Tibial artery (tissue), 4 donors: ENCODE measurements at regions not wholly inside any gene's neighbourhood (a gene's known extent, or its start where the extent isn't known, plus 50 kb on each side); places are given as distances from the start of the nearest gene placed in this dataset.

Experiments used
- DNase-seq, 2 donors: peaks; one replicate each; pipeline ENCODE4 v3.0.0-alpha.2; 2019
- H3K27ac ChIP-seq, 2 donors: fragments of 200-600 bp; sonication (generic) in 1 of 2; 1 replicate in 1 of 2; 2 replicates in 1 of 2; pipeline ENCODE4 v1.5.1; 2018 to 2019; ENCODE audit warnings: mild to moderate bottlenecking in 1 of 2
- H3K27me3 ChIP-seq, 2 donors: fragments of 200-600 bp; sonication (generic) in 1 of 2; one replicate each; pipeline versions ENCODE4 v1.5.1 to v1.6.0; 2016 to 2019
- H3K36me3 ChIP-seq, 3 donors: fragments of 200-600 bp; sonication (generic) in 2 of 3; one replicate each; pipeline ENCODE4 v1.5.1; 2016 to 2019; ENCODE audit warnings: mild to moderate bottlenecking in 2 of 3
- H3K4me1 ChIP-seq, 4 donors: fragments of 200-600 bp; sonication (generic) in 2 of 4; 1 replicate in 3 of 4; 2 replicates in 1 of 4; pipeline ENCODE4 v1.5.1; 2016 to 2019
- H3K4me3 ChIP-seq, 2 donors: fragments of 200-600 bp; sonication (generic) in 1 of 2; 1 replicate in 1 of 2; 2 replicates in 1 of 2; pipeline ENCODE4 v1.5.1; 2018 to 2019; ENCODE audit warnings: mild to moderate bottlenecking in 2 of 2
- H3K9me3 ChIP-seq, 3 donors: fragments of 200-600 bp; sonication (generic) in 1 of 3; one replicate each; pipeline ENCODE4 v1.5.1; 2016 to 2019
- CTCF ChIP-seq, 2 experiments: fragments of 200-600 bp in 1 of 2; fragments of 450-650 bp in 1 of 2; IDR thresholded peaks; one replicate each; pipeline ENCODE4 v1.5.1; 2017 to 2019; ENCODE audit warnings: antibody characterized with exemption in 2 of 2, mild to moderate bottlenecking in 1 of 2, moderate library complexity in 1 of 2
- intact Hi-C: fragments of 100-400 bp; cut with DNase I; formaldehyde crosslinking; loops from one replicate; pipeline ENCODE4 v1.15.0; 2023; ENCODE audit warnings: low total_unique reads

GRCh38 chr11:36751335-36751781 is 153.3 kb upstream of the RAG2 start:
- Histone ChIP-seq H3K36me3 (no peaks in the 10 kb centered on the region), H3K9me3 (no peaks in the 10 kb centered on the region), H3K4me1 (no peaks in the 10 kb centered on the region), H3K27me3 (peaks cover 0 to 14% of the 10 kb centered on the region in 2 donors), H3K27ac (no peak overlapping the region), H3K4me3 (no peak overlapping the region)
- TF ChIP-seq CTCF (IDR thresholded peaks at IDR 0.05): no peak
- intact Hi-C loops: no loop called here
- DNase-seq: no peak

- TF ChIP-seq CTCF (IDR thresholded peaks at IDR 0.05): no peak
- no peak for DNase-seq
- Histone ChIP-seq H3K9me3 (no peaks in the 10 kb centered on the region), H3K36me3 (no peaks in the 10 kb centered on the region), H3K27ac (no peak overlapping the region), H3K4me1 (no peaks in the 10 kb centered on the region), H3K27me3 (peaks cover 0 to 14% of the 10 kb centered on the region in 2 donors), H3K4me3 (no peak overlapping the region)
- intact Hi-C loops: no loop called here
Observed at GRCh38 chr11:36750349-36750748, 152.3 kb upstream of the RAG2 start.

- Histone ChIP-seq H3K36me3 (no peaks in the 10 kb centered on the region), H3K27me3 (peaks cover 0 to 10% of the 10 kb centered on the region in 2 donors), H3K27ac (no peak overlapping the region), H3K9me3 (no peaks in the 10 kb centered on the region), H3K4me3 (no peak overlapping the region), H3K4me1 (peaks cover 0 to 12% (median 4%) of the 10 kb centered on the region in 4 donors)
- no peak for TF ChIP-seq CTCF (IDR thresholded peaks at IDR 0.05)
- no peak for DNase-seq
- intact Hi-C loops: no loop called here
Observed at GRCh38 chr11:36748836-36749235, 150.8 kb upstream of the RAG2 start.

GRCh38 chr11:36746886-36747710 is 149.1 kb upstream of the RAG2 start:
- H3K9me3 ChIP-seq: no peaks in the 10 kb centered on the region
- H3K27ac ChIP-seq: no peak overlapping the region
- peak; percentile 95 to 99 for TF ChIP-seq CTCF (IDR thresholded peaks at IDR 0.05)
- DNase-seq: peak; percentile 88 to 90
- intact Hi-C loops: loop anchor here (1.0 kb wide), 1 partner anchor 45 kb away; no protein-coding TSS in a partner anchor
- H3K36me3 ChIP-seq: no peaks in the 10 kb centered on the region
- H3K4me1 ChIP-seq: peaks cover 0 to 12% (median 4%) of the 10 kb centered on the region in 4 donors
- H3K4me3 ChIP-seq: no peak overlapping the region
- peaks cover 0 to 10% of the 10 kb centered on the region in 2 donors for H3K27me3 ChIP-seq

- Histone ChIP-seq H3K27ac (no peak overlapping the region), H3K4me1 (peaks cover 0 to 12% (median 4%) of the 10 kb centered on the region in 4 donors), H3K27me3 (peaks cover 0 to 10% of the 10 kb centered on the region in 2 donors), H3K4me3 (no peak overlapping the region), H3K36me3 (no peaks in the 10 kb centered on the region), H3K9me3 (no peaks in the 10 kb centered on the region)
- intact Hi-C loops: no loop called here
- TF ChIP-seq CTCF (IDR thresholded peaks at IDR 0.05): peak; percentile 64 to 72
- peak; percentile 80 to 84 for DNase-seq
Observed at GRCh38 chr11:36744375-36745168, 146.5 kb upstream of the RAG2 start.
